Prostate gland (tissue), 2 donors: ENCODE measurements at regions not wholly inside any gene's neighbourhood (a gene's known extent, or its start where the extent isn't known, plus 50 kb on each side); places are given as distances from the start of the nearest gene placed in this dataset.

Experiments
- CTCF ChIP-seq, 4 experiments: fragments of 200-600 bp in 2 of 4; fragments of 450-650 bp in 2 of 4; sonication (generic) in 2 of 4; IDR thresholded peaks; 1 replicate in 3 of 4; 2 replicates in 1 of 4; pipeline ENCODE4 v1.5.1; 2016 to 2019; ENCODE audit warnings: antibody characterized with exemption in 4 of 4, mild to moderate bottlenecking in 2 of 4, moderate library complexity in 2 of 4
- POLR2AphosphoS5 ChIP-seq: sonication (generic); formaldehyde crosslinking; IDR thresholded peaks from one replicate; pipeline ENCODE4 v1.6.1; 2017; ENCODE audit warnings: antibody characterized with exemption

- no peak for TF ChIP-seq CTCF (IDR thresholded peaks at IDR 0.05)
- no peak for TF ChIP-seq POLR2AphosphoS5
Observed at GRCh38 chr4:81960961-81961360, 412.8 kb downstream of the HNRNPD start.
